Right lobe of liver (tissue), 4 donors: ENCODE measurements at regions not wholly inside any gene's neighbourhood (a gene's known extent, or its start where the extent isn't known, plus 50 kb on each side); places are given as distances from the start of the nearest gene placed in this dataset.

Experiments used
- CTCF ChIP-seq, 4 donors: fragments of 200-600 bp in 3 of 4; fragments of 450-650 bp in 1 of 4; IDR thresholded peaks; one replicate each; pipeline versions ENCODE4 v1.5.1 to v1.8.0; 2016 to 2022; ENCODE audit warnings: antibody characterized with exemption in 4 of 4, mild to moderate bottlenecking in 2 of 4
- POLR2A ChIP-seq: fragments of 450-650 bp; IDR thresholded peaks from one replicate; pipeline ENCODE4 v1.6.1; 2017; ENCODE audit warnings: antibody characterized with exemption, mild to moderate bottlenecking
- donor health status: DM: no; HTN: no; CAD: no.
- donor health status: DM: no; HTN: no; CAD: no.
- donor health status: DM: no; HTN: yes; CAD: no.

- TF ChIP-seq POLR2A (no peak), CTCF (IDR thresholded peaks at IDR 0.05) (no peak)
Measured at GRCh38 chr3:137180220-137180619, 222.4 kb downstream of the IL20RB start.
